ENCODE measurements at regions not wholly inside any gene's neighbourhood (a gene's known extent, or its start where the extent isn't known, plus 50 kb on each side); places are given as distances from the start of the nearest gene placed in this dataset.

- TF ChIP-seq CTCF (IDR thresholded peaks at IDR 0.05; ENCODE audit: low read depth, low read length, poor library complexity, severe bottlenecking) = no peak
- TF ChIP-seq EZH2phosphoT487 (IDR thresholded peaks at IDR 0.05; ENCODE audit: borderline replicate concordance, low read length) = no peak
Measured at GRCh38 chr5:67361932-67362729, 165.5 kb upstream of the CD180 start.

Measured in DOHH2 (cell line).